ENCODE measurements at regions not wholly inside any gene's neighbourhood (a gene's known extent, or its start where the extent isn't known, plus 50 kb on each side); places are given as distances from the start of the nearest gene placed in this dataset.

DNA sequence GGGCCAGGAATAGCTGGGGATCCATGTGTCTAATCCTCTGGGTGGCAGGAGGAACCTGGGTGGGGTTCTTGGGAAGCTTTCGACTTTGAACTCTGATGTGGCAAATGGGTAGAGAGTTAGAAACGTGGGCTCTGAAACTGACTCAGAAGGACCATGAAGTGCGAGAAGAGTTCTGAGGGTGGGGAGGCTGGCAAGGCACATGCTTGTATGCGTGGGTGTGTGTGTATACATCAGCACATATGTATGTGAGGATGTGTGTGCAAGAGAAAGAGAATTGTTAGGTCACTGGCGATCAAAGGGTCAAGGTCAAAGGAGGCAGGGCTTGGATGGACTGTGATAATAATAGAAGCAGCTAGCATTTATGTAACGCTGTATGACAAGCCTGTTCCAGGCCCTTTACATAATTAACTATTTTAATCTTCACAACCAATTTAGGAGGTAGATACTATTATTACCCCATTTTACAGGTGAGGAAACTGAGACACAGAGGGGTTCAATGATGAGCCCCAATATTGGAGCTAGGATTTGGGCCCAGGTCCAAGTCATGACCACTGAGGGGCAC lies 84.5 kb upstream of the POU3F1 start:
- Histone ChIP-seq H2BK5ac (ENCODE audit: insufficient read length, low read length) (no peak overlapping the region), H3K23me2 (ENCODE audit: insufficient read length, low read depth, low read length, poor library complexity, severe bottlenecking) (no peaks in the 10 kb centered on the region), H3K27me3 (ENCODE audit: insufficient read depth, low read length) (no peaks in the 10 kb centered on the region; the same call in 1 of the 2 replicates), H4K5ac (ENCODE audit: insufficient read length, low read depth, low read length) (no peak overlapping the region), H4K91ac (ENCODE audit: insufficient read length, low read depth, low read length) (no peak overlapping the region), H3K4ac (ENCODE audit: low read depth, low read length) (no peak overlapping the region), H3K56ac (ENCODE audit: insufficient read length, low read depth, low read length) (no peak overlapping the region), H2AFZ (ENCODE audit: low read length) (no peak overlapping the region), H4K20me1 (ENCODE audit: control insufficient read depth, insufficient read depth, insufficient read length) (no peaks in the 10 kb centered on the region), H3K23ac (ENCODE audit: insufficient read length, low read depth, low read length) (no peak overlapping the region), H4K8ac (replicated peaks; ENCODE audit: insufficient read length, low read depth, low read length) (no peak overlapping the region), H2BK20ac (ENCODE audit: low read depth, low read length, poor library complexity, severe bottlenecking) (no peak overlapping the region), H3T11ph (ENCODE audit: low read length) (no peak overlapping the region), H3K79me2 (ENCODE audit: insufficient read depth, low read length) (no peaks in the 10 kb centered on the region), H2BK15ac (ENCODE audit: low read depth, low read length) (no peak overlapping the region), H3K27ac (ENCODE audit: insufficient read length, low read depth, low read length) (no peak overlapping the region), H3K9me3 (ENCODE audit: control insufficient read depth, low read depth, low read length) (no peaks in the 10 kb centered on the region), H3K4me1 (ENCODE audit: insufficient read depth, low read length) (no peaks in the 10 kb centered on the region), H2AK5ac (ENCODE audit: insufficient read length, low read length) (no peak overlapping the region), H2BK120ac (ENCODE audit: low read depth, low read length, poor library complexity, severe bottlenecking) (no peak overlapping the region), H3K9ac (ENCODE audit: extremely low read depth, insufficient read length, low read length) (no peak overlapping the region), H3K79me1 (ENCODE audit: insufficient read depth, low read depth, low read length, poor library complexity, severe bottlenecking) (no peaks in the 10 kb centered on the region), H3K14ac (ENCODE audit: insufficient read depth, low read length) (no peak overlapping the region), H2BK12ac (ENCODE audit: insufficient read length, low read depth, low read length) (no peak overlapping the region), H3K4me2 (ENCODE audit: insufficient read depth, insufficient read length, low read length) (no peak overlapping the region), H3K18ac (ENCODE audit: insufficient read length, low read depth, low read length) (no peak overlapping the region)
- peaks cover 13 to 43% of the 10 kb centered on the region in 2 experiments for H3K4me1 Mint-ChIP-seq
- DNase-seq, result no peak
- no CpG with 5 or more reads among the region's 6 CpGs for WGBS (ENCODE audit: extremely low coverage, insufficient read length, low lambda C conversion rate)
- H3K36me3 Mint-ChIP-seq (ENCODE audit: insufficient read depth in 1 of 3, low read depth in 3 of 3), result no peaks in the 10 kb centered on the region
- H3K9me3 Mint-ChIP-seq, result no peaks in the 10 kb centered on the region
- peaks cover 10% of the 10 kb centered on the region for H3K27me3 Mint-ChIP-seq (ENCODE audit: low read depth)
- no peak overlapping the region for H3K27ac Mint-ChIP-seq
- no peak overlapping the region for H3K4me3 Mint-ChIP-seq
- TF ChIP-seq, protein P1, sequence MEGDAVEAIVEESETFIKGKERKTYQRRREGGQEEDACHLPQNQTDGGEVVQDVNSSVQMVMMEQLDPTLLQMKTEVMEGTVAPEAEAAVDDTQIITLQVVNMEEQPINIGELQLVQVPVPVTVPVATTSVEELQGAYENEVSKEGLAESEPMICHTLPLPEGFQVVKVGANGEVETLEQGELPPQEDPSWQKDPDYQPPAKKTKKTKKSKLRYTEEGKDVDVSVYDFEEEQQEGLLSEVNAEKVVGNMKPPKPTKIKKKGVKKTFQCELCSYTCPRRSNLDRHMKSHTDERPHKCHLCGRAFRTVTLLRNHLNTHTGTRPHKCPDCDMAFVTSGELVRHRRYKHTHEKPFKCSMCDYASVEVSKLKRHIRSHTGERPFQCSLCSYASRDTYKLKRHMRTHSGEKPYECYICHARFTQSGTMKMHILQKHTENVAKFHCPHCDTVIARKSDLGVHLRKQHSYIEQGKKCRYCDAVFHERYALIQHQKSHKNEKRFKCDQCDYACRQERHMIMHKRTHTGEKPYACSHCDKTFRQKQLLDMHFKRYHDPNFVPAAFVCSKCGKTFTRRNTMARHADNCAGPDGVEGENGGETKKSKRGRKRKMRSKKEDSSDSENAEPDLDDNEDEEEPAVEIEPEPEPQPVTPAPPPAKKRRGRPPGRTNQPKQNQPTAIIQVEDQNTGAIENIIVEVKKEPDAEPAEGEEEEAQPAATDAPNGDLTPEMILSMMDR (conservative IDR thresholded peaks at IDR 0.05), result no peak

Measured in H9 (cell line).